Endodermal cell (in vitro differentiated cells): ENCODE measurements at regions not wholly inside any gene's neighbourhood (a gene's known extent, or its start where the extent isn't known, plus 50 kb on each side); places are given as distances from the start of the nearest gene placed in this dataset.

Experiments used
- DNase-seq: peaks from one replicate; pipeline ENCODE4 v3.0.0-alpha.2; 2017
- H3K27ac ChIP-seq: 2 replicates; pipeline ENCODE4 v1.5.1; 2013; ENCODE audit warnings: mild to moderate bottlenecking, low read depth, low read length, moderate library complexity
- H3K27me3 ChIP-seq: 2 replicates; pipeline ENCODE4 v1.6.1; 2013; ENCODE audit warnings: mild to moderate bottlenecking, low read length, moderate library complexity; ENCODE audit not compliant: insufficient read depth, control insufficient read depth, poor library complexity, severe bottlenecking
- H3K36me3 ChIP-seq: 2 replicates; pipeline ENCODE4 v1.7.0; 2013; ENCODE audit warnings: mild to moderate bottlenecking, low read length, moderate library complexity; ENCODE audit not compliant: control insufficient read depth, insufficient read depth
- H3K4me1 ChIP-seq: one replicate; pipeline ENCODE4 v1.7.0; 2013; ENCODE audit warnings: low read length; ENCODE audit not compliant: control insufficient read depth, insufficient read depth
- H3K4me3 ChIP-seq: 2 replicates; pipeline ENCODE4 v1.5.1; 2013; ENCODE audit warnings: mild to moderate bottlenecking, low read length, moderate library complexity
- H3K9ac ChIP-seq: 2 replicates; pipeline ENCODE4 v1.6.1; 2013; ENCODE audit warnings: mild to moderate bottlenecking, low read length, moderate library complexity; ENCODE audit not compliant: poor library complexity, severe bottlenecking; ENCODE audit errors: extremely low read depth
- H3K9me3 ChIP-seq: 2 replicates; pipeline ENCODE4 v1.6.1; 2013; ENCODE audit warnings: mild to moderate bottlenecking, low read length, moderate library complexity; ENCODE audit not compliant: control insufficient read depth
- H3K27ac Mint-ChIP-seq: 2 replicates; pipeline ENCODE4 v1.8.0; 2020; ENCODE audit warnings: mixed read lengths
- H3K27me3 Mint-ChIP-seq: 2 replicates; pipeline ENCODE4 v1.8.0; 2021; ENCODE audit warnings: mild to moderate bottlenecking, mixed read lengths; ENCODE audit not compliant: insufficient read depth
- H3K36me3 Mint-ChIP-seq: 2 replicates; pipeline ENCODE4 v1.8.0; 2020; ENCODE audit warnings: low read depth, mixed read lengths
- H3K4me1 Mint-ChIP-seq: 2 replicates; pipeline ENCODE4 v1.8.0; 2020; ENCODE audit warnings: mixed read lengths
- H3K4me3 Mint-ChIP-seq: 2 replicates; pipeline ENCODE4 v1.8.0; 2020; ENCODE audit warnings: mild to moderate bottlenecking, moderate library complexity, mixed read lengths
- H3K9me3 Mint-ChIP-seq: 2 replicates; pipeline ENCODE4 v1.8.0; 2020; ENCODE audit warnings: mild to moderate bottlenecking, mixed read lengths
- CTCF ChIP-seq: fragments of 200-600 bp; sonication (generic); conservative IDR thresholded peaks from 2 replicates; pipeline ENCODE4 v1.5.0; 2021; ENCODE audit warnings: antibody characterized with exemption, mild to moderate bottlenecking
- WGBS, 2 experiments: methylation state at CpG; one replicate each; pipeline versions ENCODE4 v1.1.5 to v1.1.7; 2013; ENCODE audit warnings: missing lambda C conversion rate in 2 of 2, mixed read lengths in 1 of 2; ENCODE audit not compliant: insufficient coverage in 1 of 2, insufficient read length in 1 of 2; 5-methylcytosine and 5-hydroxymethylcytosine counted together

- Histone ChIP-seq H3K27me3 (no peaks in the 10 kb centered on the region), H3K27ac (no peak overlapping the region), H3K4me3 (no peak overlapping the region), H3K36me3 (no peaks in the 10 kb centered on the region), H3K9ac (no peak overlapping the region), H3K4me1 (no peaks in the 10 kb centered on the region), H3K9me3 (no peaks in the 10 kb centered on the region)
- WGBS, 2 experiments = 88 to 96% methylated on average over 8 to 12 of the region's 12 CpGs
- Mint-ChIP-seq H3K27ac (no peak overlapping the region), H3K27me3 (no peaks in the 10 kb centered on the region), H3K9me3 (no peaks in the 10 kb centered on the region), H3K36me3 (no peaks in the 10 kb centered on the region), H3K4me1 (peaks cover 4% of the 10 kb centered on the region), H3K4me3 (no peak overlapping the region)
- peak; percentile 64 for DNase-seq
- TF ChIP-seq CTCF = no peak
These were observed 634.4 kb upstream of the POT1 start for GRCh38 chr7:125563964-125564529.

- H3K9me3 Mint-ChIP-seq = no peaks in the 10 kb centered on the region
- no peaks in the 10 kb centered on the region for H3K27me3 Mint-ChIP-seq
- no peak for TF ChIP-seq CTCF
- H3K27ac Mint-ChIP-seq = no peak overlapping the region
- H3K4me1 Mint-ChIP-seq = peaks cover 4% of the 10 kb centered on the region
- H3K9me3 ChIP-seq = no peaks in the 10 kb centered on the region
- H3K9ac ChIP-seq = no peak overlapping the region
- no peaks in the 10 kb centered on the region for H3K4me1 ChIP-seq
- no peak overlapping the region for H3K4me3 ChIP-seq
- H3K27me3 ChIP-seq = no peaks in the 10 kb centered on the region
- H3K4me3 Mint-ChIP-seq = no peak overlapping the region
- DNase-seq = no peak
- 88 to 95% methylated on average over 4 to 9 of the region's 9 CpGs for WGBS, 2 experiments
- no peaks in the 10 kb centered on the region for H3K36me3 Mint-ChIP-seq
- no peaks in the 10 kb centered on the region for H3K36me3 ChIP-seq
- no peak overlapping the region for H3K27ac ChIP-seq
These were observed 633.9 kb upstream of the POT1 start for GRCh38 chr7:125563557-125563956.

GRCh38 chr7:125561006-125561405 lies 631.4 kb upstream of the POT1 start:
- H3K36me3 ChIP-seq = no peaks in the 10 kb centered on the region
- no peaks in the 10 kb centered on the region for H3K27me3 ChIP-seq
- Mint-ChIP-seq H3K4me1 (peaks cover 4% of the 10 kb centered on the region), H3K27me3 (no peaks in the 10 kb centered on the region), H3K27ac (no peak overlapping the region), H3K4me3 (no peak overlapping the region), H3K9me3 (no peaks in the 10 kb centered on the region), H3K36me3 (no peaks in the 10 kb centered on the region)
- H3K27ac ChIP-seq = no peak overlapping the region
- H3K4me1 ChIP-seq = no peaks in the 10 kb centered on the region
- H3K4me3 ChIP-seq = no peak overlapping the region
- no peaks in the 10 kb centered on the region for H3K9me3 ChIP-seq
- H3K9ac ChIP-seq = no peak overlapping the region
- DNase-seq = no peak
- 67 to 90% methylated on average over 2 to 3 of the region's 3 CpGs for WGBS, 2 experiments
- no peak for TF ChIP-seq CTCF
